Activated CD8-positive, alpha-beta memory T cell treated with anti-CD3 and anti-CD28 coated beads, Interleukin-2, amount 50 U/mL, for 24 hours (primary cell): ENCODE measurements at regions not wholly inside any gene's neighbourhood (a gene's known extent, or its start where the extent isn't known, plus 50 kb on each side); places are given as distances from the start of the nearest gene placed in this dataset.
"Not testable (repeated sequence)": the region's sequence is repeated elsewhere in the genome, so short reads cannot be mapped to it uniquely, and the experiment has no call there.

ENCODE experiments used
- DNase-seq: peaks from one replicate; pipeline ENCODE4 v3.0.0-alpha.2; 2020; ENCODE audit errors: extremely low read depth

DNA sequence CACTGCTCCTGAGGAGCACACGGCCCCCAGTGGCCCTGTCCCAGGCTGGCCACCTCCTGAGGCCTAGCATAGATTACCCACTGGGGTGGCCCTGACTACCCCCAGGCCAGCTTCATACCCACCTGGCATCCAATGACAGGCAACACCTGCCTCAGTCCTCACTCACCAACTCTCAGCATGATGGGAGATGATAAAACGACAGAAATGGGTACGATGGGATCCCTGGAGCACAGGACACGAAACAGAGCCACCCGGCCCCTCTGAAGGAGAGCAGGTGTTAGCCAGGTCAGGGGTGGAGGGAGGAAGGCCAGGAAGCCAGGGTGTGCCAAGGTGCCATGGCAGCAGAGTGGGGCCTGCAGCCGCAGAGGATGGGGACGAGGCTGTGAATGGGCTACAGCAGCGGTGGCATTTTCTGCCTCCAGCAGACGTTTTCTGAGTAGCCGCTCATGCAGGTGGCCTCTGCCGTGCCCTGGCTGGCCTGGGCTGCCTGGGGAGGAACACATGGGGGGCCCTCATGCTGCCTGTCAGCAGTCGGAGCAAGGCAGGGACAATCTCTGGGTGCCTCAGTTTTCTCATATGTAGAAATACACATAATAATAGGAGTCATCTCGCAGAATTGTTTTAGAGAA, 50.2 kb upstream of the FGF3 start:
- DNase-seq, result no peak

DNA sequence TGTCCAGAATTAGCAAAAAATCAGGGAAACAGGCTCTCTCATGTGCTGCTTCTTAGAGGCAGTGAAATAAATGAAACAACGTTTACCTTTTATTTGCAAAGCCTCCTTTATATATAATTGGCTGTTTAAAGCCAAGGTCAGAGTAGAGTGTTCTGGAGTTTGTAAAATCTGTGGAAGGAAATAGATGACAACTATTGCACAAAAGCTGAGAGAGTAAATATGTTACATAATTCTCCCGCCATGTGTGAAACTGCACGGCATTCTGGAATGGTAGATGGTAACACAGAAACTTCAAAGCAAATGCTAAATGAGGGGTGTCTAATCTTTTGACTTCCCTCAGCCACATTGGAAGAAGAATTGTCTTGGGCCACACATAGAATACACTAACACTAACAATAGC, 51.5 kb upstream of the FGF3 start:
- no peak for DNase-seq

- no peak for DNase-seq
Measured at GRCh38 chr11:69873166-69874077, 54.2 kb upstream of the FGF3 start.

DNA sequence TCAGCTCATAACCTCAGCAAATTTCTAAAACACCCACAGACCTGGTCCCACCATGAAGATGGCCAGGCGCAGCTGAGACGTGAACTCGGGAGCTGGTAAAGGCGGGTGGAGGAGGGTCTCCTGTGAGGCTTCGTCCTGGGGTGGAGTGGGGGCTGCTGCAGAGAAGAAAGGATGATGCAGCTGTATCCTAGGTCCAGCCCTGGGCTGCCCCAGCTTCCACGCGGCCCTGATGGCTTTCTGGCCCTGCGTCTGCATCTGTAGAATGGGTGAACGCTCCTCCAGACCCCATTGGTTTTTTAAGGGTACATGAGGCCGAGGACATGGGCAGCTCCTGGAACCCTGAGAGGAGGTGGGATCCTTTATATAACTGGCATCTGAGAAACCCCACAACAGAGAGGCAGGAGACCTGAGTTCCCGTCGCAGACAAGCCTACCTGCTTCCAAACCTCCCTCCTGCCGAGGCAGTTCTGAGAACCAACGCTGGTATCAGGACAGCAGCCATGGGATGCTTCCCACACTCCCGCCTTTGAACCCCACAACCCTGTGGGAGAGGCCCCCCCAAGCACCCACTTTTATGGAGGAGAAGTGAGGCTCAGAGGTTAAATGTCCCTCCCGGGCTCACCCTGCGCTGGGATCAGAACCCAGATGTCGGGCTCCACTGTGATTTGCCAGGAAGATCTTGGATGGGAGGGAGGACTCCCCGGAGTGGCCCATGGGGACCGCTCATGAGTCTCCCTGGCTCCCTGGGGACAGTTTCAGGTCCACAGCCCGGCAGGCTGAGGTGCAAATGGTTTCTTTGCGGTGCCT, 55.2 kb upstream of the FGF3 start:
- DNase-seq, result no peak

DNA sequence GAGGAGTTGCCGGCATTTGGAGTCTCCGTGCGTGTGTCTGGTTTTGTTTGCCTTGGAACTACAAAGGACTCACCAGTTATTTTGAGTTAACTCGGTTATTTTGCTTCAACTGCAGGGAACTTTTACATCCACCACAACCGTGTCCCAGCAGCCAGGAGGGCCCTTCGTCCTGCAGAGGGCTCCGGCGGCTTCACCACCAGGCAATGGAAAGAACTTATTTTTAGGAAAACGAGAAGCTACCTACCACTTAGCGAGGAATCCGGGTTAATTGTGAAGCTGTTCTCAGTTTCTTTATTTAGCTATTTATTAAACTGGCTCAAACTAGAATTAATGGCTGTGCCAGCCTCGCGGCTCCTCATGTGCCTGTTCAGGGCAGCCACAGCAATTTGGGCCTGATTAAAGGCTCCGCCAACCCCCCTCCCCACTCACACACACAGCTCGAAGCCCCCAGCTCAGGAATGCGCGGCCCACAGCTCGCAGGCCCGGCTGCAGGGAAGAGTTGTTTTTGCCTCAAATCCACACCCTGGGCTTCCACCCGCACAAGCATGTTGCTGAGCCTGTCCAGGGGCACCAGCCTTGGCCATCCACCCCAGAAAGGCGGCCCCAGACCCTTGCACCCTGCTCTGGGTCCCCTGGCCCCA, 55.9 kb upstream of the FGF3 start:
- no peak for DNase-seq

- DNase-seq, result no peak
Measured at GRCh38 chr11:69876013-69876412, 56.8 kb upstream of the FGF3 start.

- DNase-seq, result no peak
Measured at GRCh38 chr11:69877235-69877634, 58.0 kb upstream of the FGF3 start.

DNA sequence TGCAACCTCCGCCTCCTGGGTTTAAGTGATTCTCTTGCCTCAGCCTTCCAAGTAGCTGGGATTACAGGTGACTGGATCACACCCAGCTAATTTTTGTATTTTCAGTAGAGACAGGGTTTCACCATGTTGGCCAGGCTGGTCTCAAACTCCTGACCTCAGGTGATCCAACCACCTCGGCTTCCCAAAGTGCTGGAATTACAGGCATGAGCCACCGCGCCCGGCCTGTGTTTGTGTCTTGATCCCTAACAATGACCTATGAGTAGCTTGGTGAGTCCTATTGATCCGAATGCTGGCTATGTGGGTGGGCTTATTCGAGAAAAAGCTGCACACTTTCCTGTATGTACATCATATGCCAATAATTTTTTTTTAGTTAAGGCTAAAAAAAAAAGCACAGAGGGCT, 58.5 kb upstream of the FGF3 start:
- DNase-seq, result not testable (repeated sequence)

DNA sequence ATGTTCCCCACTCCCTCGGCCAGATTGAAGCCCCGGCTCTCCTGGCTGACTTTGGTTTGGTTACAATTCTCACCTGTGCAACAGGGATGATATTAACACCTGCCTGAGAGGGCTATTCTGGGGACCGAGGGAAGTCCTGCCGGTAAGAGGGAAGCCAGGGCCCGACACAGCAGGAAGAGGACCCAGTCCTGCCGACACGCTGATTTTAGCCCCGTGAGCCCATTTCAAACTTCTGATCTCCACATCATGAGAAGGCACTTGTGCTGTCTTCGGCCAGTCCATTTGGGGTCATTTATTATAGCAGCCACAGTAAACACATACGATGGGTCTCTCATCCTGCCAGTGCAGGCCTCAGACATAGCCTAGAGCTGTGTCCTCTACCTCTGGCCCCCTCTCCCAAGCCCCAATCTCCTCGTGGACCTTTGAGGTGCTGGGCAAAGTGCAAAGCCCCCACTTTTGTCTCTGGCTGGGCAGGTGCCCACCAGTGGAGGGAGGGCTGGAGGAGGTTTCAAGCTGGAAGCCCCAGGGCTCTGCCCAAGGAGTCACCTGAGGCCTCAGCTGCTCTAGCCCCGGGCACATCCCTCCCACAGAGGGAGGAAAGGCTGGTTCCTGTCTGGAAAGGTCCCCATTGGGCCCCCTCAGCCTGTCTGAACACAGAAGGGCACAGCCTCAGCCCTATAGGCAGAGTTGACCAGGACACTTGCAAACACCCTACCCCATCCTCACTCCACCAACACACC, 59.1 kb upstream of the FGF3 start:
- DNase-seq, result no peak

- DNase-seq, result no peak
Measured at GRCh38 chr11:69878927-69879728, 59.9 kb upstream of the FGF3 start.

DNA sequence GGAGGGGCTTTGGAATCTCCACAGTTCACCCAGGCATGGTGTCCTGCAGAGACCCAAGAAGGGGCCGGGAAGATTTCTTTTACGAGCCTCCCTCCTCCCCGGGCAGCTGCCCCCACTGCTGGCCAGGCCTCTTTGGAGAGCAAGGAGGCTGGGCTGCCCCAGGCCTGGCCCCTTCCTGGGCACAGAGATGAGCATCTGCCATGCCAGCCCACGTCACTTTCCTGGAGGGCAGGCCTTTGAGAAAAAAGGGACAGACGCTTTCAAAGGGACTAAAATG, 60.5 kb upstream of the FGF3 start:
- no peak for DNase-seq

DNA sequence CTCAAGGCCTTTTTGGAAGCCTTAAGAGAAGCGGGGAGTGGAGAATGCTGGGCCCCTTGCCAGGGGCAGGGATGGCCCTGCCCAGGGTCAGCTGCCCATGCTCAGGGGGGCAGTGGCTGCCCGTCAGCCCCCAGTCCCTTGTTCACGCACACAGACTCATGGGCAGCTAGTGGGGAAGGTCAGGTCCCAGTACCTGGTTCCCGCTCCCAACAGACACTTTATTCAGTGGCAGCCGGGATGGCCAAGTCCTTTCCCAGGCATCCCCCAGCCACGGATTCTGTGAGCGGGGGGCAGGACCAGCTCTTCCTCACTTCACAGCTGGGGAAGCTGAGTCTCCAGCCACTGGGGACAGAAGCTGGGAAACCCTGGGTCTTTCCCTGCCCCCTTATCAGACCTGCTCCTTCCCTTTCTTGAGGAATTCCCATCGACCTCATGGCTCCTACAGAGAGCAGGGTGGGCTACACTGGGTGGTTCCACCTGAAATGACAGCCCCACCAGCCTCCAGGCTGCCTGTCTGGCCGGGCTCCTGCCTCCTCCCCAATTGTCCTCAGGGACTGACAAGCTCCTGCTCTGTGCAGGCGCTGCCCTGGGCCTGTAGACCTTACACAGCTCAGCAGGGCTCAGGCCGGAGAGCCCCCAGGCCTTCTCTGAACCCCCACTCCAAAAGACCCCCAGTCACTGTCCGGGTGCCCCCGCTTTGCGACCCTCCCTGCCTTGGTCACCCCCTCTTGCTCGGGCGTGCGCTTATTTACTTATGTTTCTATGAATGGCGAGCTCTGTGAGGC, 61.0 kb upstream of the FGF3 start:
- no peak for DNase-seq

- no peak for DNase-seq
Measured at GRCh38 chr11:69880826-69881445, 61.7 kb upstream of the FGF3 start.

GRCh38 chr11:69881467-69882269, 62.5 kb upstream of the FGF3 start:
- no peak for DNase-seq

GRCh38 chr11:69882270-69882608, 63.0 kb upstream of the FGF3 start:
- DNase-seq, result no peak

DNA sequence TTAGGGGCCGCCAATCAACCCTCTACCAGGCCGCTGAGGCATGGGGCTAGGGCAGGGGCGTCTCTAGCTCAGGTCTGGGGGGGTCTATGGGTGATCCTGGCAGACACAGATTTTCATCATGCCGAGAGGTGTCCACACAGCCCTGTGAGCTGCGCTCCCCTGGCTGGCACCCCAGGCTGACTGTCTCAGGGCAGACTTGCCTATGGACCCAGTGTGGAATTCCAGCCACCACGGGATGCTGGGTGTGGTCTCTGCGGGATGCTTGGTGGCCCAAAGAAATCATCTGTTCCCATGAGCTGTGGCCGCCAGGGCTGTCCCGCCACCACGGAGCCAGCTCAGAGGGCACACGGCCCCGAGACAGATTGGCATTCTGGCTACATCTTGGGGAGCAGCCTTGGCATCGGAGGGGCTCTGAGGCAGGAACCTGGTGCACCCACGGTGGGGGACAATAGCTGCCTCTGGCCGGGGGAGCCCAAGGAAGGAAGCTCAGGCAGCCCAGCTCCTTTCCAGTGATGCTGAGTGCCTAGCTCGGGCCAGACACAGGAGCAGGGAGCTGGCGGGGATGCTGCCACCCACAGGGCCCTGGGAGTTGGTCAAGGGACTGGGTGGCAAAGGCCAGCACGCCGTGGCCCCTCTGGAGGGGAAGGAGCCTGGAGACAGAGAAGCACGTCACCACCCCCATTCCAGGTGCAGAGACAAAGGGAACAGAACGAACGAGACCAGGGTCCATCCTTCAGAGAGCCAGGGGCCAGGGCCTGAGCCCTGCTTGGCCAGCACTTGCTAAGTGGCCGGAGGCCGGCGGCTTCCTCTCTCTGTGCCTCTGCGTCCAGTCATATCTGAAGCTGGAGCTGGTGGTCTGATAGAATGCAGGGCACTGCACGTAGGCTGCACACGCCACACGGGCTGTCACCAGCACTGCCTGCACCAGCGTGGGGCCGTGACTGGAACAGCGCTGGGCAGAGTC, 64.4 kb upstream of the FGF3 start:
- no peak for DNase-seq

DNA sequence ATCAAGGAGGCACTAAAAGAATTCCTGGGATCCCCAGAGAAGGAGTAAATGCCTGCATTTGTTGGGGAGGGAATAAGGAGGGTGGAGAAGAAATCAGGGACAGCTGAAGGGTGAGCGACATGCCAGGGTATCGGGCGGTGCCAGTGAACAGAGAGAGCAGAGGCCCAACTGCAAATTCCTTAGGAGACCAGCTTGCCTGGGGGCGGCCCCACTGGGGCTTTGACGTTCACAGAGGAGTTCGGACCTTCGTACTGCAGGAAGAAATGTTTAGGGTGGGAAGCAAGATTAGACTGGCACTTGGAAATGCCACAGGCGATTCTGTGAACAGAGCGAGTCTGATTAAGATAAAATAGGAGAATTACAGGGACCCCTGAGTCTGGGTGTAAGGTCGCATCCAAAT, 65.1 kb upstream of the FGF3 start:
- no peak for DNase-seq

- DNase-seq, result no peak
Measured at GRCh38 chr11:69884751-69885150, 65.5 kb upstream of the FGF3 start.
